Glomerular endothelial cell (primary cell): ENCODE measurements at regions not wholly inside any gene's neighbourhood (a gene's known extent, or its start where the extent isn't known, plus 50 kb on each side); places are given as distances from the start of the nearest gene placed in this dataset.

ENCODE experiments used
- DNase-seq: peaks from one replicate; pipeline ENCODE4 v3.0.0-alpha.2; 2011; ENCODE audit warnings: low read depth, low spot score; ENCODE audit errors: extremely low read depth

GRCh38 chr18:29154758-29155725, 978.1 kb upstream of the CDH2 start:
- DNase-seq: no peak

DNA sequence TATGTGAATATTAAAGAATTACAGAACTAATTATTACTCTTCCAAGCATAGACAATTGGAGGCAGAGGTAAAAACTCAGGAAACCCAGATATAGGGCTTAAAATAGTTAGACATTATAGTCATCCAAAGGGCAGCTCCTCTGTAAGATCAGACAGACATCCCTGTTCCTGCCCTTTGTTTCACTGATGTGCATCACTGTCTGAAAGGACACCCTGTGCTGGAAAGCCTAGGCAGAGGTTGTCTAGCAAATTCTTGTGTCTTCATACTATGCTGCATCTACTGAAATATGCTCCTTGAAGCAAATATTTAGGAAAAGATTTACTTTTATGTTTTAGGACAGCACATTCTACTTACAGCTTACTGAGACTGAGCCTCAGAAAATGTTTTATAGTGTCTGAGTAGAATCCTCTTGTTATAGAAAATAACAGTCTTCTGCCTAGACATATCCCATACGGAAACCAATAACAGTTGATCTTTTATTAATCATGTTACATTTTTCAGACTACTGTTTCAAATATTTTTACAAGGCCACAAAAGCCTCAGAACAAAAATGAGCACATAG, 977.3 kb upstream of the CDH2 start:
- no peak for DNase-seq

DNA sequence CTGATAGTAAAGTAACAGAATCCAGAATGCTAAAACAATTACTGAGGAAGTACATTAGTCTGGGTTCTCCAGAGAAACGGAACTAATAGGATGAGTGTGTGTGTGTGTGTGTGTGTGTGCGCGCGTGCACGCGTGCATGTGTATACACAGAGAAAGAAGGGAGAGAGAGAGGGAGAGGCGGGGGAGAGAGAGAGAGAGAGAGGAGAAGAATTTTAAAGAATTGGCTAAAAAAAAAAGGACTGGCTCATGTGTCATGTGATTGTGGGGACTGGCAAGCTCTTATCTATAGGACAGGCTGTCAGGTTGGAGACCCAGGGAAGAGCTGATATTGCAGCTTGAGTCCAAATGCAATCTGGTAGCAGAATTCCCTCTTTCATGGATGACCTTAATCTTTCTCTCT, 976.2 kb upstream of the CDH2 start:
- DNase-seq: no peak

DNA sequence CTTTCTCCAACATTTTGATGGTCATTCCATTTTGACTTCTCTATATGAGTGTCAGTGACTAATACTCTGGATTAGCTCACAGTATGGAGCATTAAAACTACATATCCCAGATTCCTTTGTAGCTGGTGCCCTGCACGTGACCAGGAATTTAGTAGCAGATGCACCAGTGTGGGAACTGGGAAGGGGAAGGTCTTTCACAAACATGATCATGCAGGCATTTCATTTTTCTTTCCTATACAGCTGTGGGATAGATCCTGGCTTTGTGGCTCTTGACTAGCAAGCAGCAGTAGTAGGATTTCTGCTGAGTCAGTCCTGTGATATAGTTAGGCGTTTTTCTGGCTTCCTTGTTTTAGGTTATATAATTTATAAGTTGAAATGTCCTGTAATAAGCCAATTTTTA, 971.0 kb upstream of the CDH2 start:
- no peak for DNase-seq

DNA sequence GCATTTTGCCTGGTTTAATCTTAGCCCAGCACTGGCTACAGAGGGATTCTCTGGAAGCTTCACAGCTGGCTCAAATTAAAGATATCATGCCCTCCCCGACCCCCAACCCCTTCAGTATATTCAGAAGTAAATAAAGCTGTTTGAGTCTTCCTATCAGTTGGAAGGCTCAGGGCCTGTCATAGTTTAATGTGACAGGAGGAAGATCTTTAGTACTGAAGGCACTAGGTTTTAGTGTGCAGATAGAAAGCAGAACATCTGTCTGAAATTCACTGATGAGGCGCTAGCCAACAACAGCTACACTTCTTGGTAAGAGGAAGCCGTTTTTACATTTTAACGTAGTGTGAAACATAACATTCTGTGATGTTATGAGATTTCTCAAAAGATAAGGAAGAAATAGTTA, 969.1 kb upstream of the CDH2 start:
- DNase-seq: no peak

DNA sequence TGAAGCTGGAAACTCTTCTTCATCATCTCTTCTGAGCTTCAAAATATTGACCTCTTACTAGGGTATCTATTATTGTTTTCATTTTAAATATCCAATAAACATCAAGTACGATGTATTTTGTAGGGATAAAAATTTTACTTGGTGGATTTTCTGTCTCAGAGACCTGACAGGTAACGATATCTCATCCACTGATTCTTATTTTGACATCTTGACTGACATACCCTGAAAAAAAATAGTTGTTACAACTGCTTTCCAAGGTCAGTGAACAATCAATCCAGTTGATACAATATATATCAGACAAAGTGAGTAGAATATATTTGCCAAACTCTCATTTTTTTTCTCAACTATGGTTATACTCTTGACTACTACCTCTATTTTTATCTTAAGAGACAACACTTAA, 963.7 kb upstream of the CDH2 start:
- DNase-seq: no peak

- no peak for DNase-seq
Observed at GRCh38 chr18:29137773-29138495, 961.0 kb upstream of the CDH2 start.

DNA sequence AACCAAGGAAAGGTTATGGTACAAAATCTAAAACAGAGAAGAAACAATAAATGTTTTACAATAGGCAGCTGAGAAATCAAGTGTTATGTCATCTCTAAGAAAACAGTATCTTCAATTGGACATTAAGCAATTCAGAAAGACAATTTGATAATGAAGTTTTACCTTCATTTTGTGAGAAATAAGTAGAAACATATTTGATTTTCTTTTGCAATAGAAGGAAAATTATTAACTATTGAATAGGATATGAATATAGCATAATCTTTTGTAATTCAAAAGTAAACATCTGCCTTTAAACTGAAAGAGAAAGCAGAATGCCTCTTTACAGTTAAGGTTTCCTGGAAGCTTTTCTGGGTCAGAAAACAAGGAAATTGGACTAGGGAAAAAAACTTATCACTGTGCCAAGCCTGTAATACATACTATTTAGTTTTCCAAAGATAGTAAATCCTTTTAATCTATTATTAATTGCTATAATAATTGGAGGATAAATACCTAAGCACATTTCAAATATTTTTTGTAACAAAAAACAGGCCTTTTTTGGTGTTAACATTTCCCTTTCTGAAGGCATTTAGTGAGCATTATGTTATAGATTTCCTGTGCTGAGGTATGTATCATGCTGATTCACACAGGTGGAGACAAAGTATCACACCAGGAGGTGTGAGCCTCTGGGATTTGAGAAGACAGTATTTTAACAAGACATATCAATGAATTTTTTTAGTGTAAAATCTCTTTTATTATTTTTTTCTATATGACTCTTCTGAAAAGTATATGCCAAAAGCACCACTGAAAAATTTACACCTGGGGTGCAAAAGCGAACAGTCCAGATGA, 947.0 kb upstream of the CDH2 start:
- DNase-seq: no peak

- no peak for DNase-seq
Observed at GRCh38 chr18:29104671-29105070, 927.7 kb upstream of the CDH2 start.

DNA sequence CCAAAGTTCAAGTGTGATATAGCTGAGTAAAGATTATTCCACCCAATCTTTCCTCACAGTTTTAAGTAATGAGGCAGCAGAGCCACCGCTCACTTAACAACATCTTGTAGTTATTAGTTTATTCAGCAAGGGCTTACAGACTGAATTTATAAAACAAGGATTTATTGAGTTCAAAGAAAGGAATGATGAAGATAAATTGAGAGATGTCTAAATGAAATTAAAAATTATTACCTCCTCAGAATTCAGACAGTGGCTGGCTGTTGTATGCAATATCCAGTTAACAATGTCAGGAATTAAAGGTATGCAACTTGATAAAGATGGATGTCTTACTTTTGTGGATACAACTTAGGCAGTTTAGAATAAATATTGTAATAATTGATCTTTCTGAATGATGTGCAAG, 927.3 kb upstream of the CDH2 start:
- no peak for DNase-seq

GRCh38 chr18:29096079-29096770, 919.3 kb upstream of the CDH2 start:
- no peak for DNase-seq

- no peak for DNase-seq
Observed at GRCh38 chr18:29087616-29088246, 910.8 kb upstream of the CDH2 start.

GRCh38 chr18:29084120-29084519, 907.2 kb upstream of the CDH2 start:
- no peak for DNase-seq

DNA sequence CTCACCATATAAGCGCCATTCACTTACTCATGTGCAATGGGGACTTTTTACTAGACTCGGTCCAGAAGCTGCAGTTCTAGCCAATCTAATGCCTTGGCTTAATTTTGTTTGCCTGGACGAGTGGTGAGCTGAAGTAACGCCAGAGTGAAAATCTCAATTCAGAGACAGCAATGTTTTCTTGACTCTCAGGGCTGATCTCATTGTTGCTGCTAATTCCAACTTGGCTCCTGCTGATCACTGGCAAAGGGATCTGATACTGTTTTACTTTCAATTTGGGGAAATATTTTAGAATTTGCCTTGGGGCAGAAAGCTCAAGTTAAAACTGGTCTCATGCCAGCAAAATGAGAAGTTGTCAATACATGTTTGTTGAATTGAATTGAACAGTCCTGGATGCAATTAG, 906.6 kb upstream of the CDH2 start:
- DNase-seq: no peak

- no peak for DNase-seq
Observed at GRCh38 chr18:29080946-29081345, 904.0 kb upstream of the CDH2 start.

GRCh38 chr18:29078273-29078672, 901.3 kb upstream of the CDH2 start:
- no peak for DNase-seq

- DNase-seq: no peak
Observed at GRCh38 chr18:29077344-29077743, 900.4 kb upstream of the CDH2 start.

DNA sequence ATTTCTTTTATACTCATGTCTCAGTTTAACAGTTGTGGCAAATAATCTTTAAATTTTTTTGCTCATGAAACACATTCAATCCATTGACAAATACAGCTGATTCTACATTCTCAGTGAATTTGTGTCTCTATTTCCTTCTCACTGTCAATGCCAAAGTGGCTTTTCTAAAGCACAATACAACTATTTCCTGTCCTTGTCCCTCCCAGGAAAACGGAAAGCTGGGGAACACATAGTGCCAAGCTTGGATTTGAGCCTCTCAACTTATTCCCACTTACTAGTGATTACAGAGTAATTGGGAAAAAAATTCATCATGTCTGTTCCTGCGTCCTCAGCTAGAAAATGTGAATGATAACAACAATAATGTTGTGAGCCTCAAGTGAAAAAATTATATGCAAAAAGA, 899.7 kb upstream of the CDH2 start:
- DNase-seq: peak; percentile 3

GRCh38 chr18:29074147-29074546, 897.2 kb upstream of the CDH2 start:
- no peak for DNase-seq

DNA sequence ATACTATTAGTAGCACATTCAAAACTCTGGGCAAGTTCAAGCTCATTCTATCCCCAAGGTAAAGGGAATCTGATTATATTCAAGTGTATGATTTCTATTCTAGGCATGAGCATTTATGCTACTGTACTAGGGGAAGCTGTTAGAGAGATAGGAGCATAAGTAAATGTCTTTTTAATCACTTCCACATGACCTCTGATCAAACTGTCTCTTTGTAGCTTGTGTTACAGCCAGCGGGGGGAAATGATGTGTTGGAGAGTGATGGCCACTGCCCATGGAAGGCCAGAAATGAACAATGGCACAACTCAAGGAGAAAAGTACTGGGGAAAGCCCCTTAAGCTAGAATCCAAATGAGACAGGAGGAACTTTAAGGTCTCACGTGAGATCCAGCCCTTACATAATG, 894.9 kb upstream of the CDH2 start:
- DNase-seq: no peak
